ENCODE measurements at regions not wholly inside any gene's neighbourhood (a gene's known extent, or its start where the extent isn't known, plus 50 kb on each side); places are given as distances from the start of the nearest gene placed in this dataset.

DNA sequence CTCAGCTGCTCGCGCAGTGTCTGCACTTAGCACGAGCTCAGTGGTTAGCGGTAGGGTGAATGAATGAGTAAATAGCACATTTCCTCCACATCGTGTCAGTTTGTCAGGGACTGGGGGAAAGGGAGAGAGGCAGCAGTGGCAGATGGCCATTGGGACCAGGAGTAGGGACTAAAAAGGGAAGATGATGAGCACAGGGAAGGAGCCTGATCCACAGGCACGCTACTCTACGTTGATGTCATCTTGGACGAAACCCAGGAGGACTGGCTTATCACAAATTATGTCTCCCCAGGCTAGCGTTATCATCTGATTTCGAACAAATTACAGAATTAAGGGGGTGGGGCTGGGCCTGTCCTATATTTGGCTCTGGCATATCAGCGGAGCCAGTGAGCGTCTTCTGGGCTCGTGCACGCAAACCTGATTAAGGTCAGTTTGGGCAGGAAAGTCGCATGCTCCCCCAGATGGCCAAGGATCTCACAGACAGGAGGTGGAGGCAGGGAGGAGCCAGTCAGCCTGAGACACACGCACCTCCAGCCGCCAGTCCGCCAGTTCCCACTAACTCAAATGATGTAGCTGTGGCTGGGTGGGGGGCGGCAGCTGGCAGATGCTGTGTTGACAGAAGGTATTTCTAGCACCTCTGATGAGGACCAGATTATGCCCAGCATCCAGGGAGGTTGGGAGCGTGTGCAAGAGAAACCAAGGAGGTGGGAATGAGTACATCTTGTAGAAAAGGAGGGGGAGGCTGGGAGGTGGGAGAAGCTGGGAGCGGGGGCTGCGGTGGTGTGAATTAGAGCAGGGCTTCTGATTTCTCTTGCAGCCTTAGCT is 97.4 kb upstream of the PRDM11 start:
- TF ChIP-seq CREB1 (IDR thresholded peaks at IDR 0.05; ENCODE audit: low read depth): no peak
- TF ChIP-seq, protein P1, sequence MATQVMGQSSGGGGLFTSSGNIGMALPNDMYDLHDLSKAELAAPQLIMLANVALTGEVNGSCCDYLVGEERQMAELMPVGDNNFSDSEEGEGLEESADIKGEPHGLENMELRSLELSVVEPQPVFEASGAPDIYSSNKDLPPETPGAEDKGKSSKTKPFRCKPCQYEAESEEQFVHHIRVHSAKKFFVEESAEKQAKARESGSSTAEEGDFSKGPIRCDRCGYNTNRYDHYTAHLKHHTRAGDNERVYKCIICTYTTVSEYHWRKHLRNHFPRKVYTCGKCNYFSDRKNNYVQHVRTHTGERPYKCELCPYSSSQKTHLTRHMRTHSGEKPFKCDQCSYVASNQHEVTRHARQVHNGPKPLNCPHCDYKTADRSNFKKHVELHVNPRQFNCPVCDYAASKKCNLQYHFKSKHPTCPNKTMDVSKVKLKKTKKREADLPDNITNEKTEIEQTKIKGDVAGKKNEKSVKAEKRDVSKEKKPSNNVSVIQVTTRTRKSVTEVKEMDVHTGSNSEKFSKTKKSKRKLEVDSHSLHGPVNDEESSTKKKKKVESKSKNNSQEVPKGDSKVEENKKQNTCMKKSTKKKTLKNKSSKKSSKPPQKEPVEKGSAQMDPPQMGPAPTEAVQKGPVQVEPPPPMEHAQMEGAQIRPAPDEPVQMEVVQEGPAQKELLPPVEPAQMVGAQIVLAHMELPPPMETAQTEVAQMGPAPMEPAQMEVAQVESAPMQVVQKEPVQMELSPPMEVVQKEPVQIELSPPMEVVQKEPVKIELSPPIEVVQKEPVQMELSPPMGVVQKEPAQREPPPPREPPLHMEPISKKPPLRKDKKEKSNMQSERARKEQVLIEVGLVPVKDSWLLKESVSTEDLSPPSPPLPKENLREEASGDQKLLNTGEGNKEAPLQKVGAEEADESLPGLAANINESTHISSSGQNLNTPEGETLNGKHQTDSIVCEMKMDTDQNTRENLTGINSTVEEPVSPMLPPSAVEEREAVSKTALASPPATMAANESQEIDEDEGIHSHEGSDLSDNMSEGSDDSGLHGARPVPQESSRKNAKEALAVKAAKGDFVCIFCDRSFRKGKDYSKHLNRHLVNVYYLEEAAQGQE (IDR thresholded peaks at IDR 0.05; ENCODE audit: low read depth): no peak
- TF ChIP-seq, protein P2, sequence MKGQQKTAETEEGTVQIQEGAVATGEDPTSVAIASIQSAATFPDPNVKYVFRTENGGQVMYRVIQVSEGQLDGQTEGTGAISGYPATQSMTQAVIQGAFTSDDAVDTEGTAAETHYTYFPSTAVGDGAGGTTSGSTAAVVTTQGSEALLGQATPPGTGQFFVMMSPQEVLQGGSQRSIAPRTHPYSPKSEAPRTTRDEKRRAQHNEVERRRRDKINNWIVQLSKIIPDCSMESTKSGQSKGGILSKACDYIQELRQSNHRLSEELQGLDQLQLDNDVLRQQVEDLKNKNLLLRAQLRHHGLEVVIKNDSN (IDR thresholded peaks at IDR 0.05): no peak
- no peak for TF ChIP-seq EGR1 (IDR thresholded peaks at IDR 0.05)
- no peak for TF ChIP-seq RAD21 (IDR thresholded peaks at IDR 0.05; ENCODE audit: low read depth)
- no peak for TF ChIP-seq ZBTB7A (IDR thresholded peaks at IDR 0.05; ENCODE audit: low read depth)
- no peak for TF ChIP-seq YY1 (IDR thresholded peaks at IDR 0.05; ENCODE audit: low read depth)
- TF ChIP-seq TCF12 (IDR thresholded peaks at IDR 0.05; ENCODE audit: low read depth): no peak
- TF ChIP-seq CEBPB (IDR thresholded peaks at IDR 0.05): no peak
- TF ChIP-seq EP300 (IDR thresholded peaks at IDR 0.05; ENCODE audit: borderline replicate concordance): no peak
- TF ChIP-seq NFIC (IDR thresholded peaks at IDR 0.05): no peak
- no peak for TF ChIP-seq TAF1 (IDR thresholded peaks at IDR 0.05; ENCODE audit: low read depth)
- TF ChIP-seq, protein P3, sequence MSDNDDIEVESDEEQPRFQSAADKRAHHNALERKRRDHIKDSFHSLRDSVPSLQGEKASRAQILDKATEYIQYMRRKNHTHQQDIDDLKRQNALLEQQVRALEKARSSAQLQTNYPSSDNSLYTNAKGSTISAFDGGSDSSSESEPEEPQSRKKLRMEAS (IDR thresholded peaks at IDR 0.05): no peak

Measured in Ishikawa (cell line).